ENCODE measurements at regions not wholly inside any gene's neighbourhood (a gene's known extent, or its start where the extent isn't known, plus 50 kb on each side); places are given as distances from the start of the nearest gene placed in this dataset.

GRCh38 chr10:83633547-83633946 lies 505.8 kb upstream of the GHITM start:
- Histone ChIP-seq H3K9me2 (replicated peaks; ENCODE audit: insufficient read depth, low read length) (no peaks in the 10 kb centered on the region), H2AFZ (ENCODE audit: low read depth, low read length, severe bottlenecking) (no peak overlapping the region), H3F3A (ENCODE audit: insufficient read depth) (no peaks in the 10 kb centered on the region), H4K20me1 (ENCODE audit: low read depth, low read length) (no peaks in the 10 kb centered on the region), H3K4me3 (ENCODE audit: insufficient read depth, low read length, poor library complexity, severe bottlenecking) (no peak overlapping the region), H3K79me2 (ENCODE audit: insufficient read depth, low read length) (no peaks in the 10 kb centered on the region), H3K27me3 (ENCODE audit: low read length) (no peaks in the 10 kb centered on the region), H3K9ac (ENCODE audit: low read length) (no peak overlapping the region), H3K9me3 (ENCODE audit: insufficient read depth, low read length) (no peaks in the 10 kb centered on the region), H3K4me2 (ENCODE audit: low read depth, low read length, poor library complexity, severe bottlenecking) (no peak overlapping the region), H3K27ac (ENCODE audit: low read depth, low read length) (no peak overlapping the region), H3K36me3 (ENCODE audit: low read length) (no peaks in the 10 kb centered on the region)
- no peak for TF ChIP-seq EZH2phosphoT487 (conservative IDR thresholded peaks at IDR 0.05; ENCODE audit: low read length)
- no peak for TF ChIP-seq CTCF (IDR thresholded peaks at IDR 0.05; ENCODE audit: insufficient read depth, low read length, poor library complexity, severe bottlenecking)

GRCh38 chr10:83636826-83637225 lies 502.5 kb upstream of the GHITM start:
- H3K4me2 ChIP-seq (ENCODE audit: low read depth, low read length, poor library complexity, severe bottlenecking) = no peak overlapping the region
- H4K20me1 ChIP-seq (ENCODE audit: low read depth, low read length) = no peaks in the 10 kb centered on the region
- no peaks in the 10 kb centered on the region for H3K27me3 ChIP-seq (ENCODE audit: low read length)
- no peak overlapping the region for H3K9ac ChIP-seq (ENCODE audit: low read length)
- TF ChIP-seq EZH2phosphoT487 (conservative IDR thresholded peaks at IDR 0.05; ENCODE audit: low read length) (no peak), CTCF (IDR thresholded peaks at IDR 0.05; ENCODE audit: insufficient read depth, low read length, poor library complexity, severe bottlenecking) (no peak)
- no peaks in the 10 kb centered on the region for H3K36me3 ChIP-seq (ENCODE audit: low read length)
- no peak overlapping the region for H3K4me3 ChIP-seq (ENCODE audit: insufficient read depth, low read length, poor library complexity, severe bottlenecking)
- no peaks in the 10 kb centered on the region for H3K9me2 ChIP-seq (replicated peaks; ENCODE audit: insufficient read depth, low read length)
- H3K79me2 ChIP-seq (ENCODE audit: insufficient read depth, low read length) = no peaks in the 10 kb centered on the region
- H2AFZ ChIP-seq (ENCODE audit: low read depth, low read length, severe bottlenecking) = no peak overlapping the region
- H3K9me3 ChIP-seq (ENCODE audit: insufficient read depth, low read length) = no peaks in the 10 kb centered on the region
- no peak overlapping the region for H3K27ac ChIP-seq (ENCODE audit: low read depth, low read length)
- no peaks in the 10 kb centered on the region for H3F3A ChIP-seq (ENCODE audit: insufficient read depth)

- H3K9me2 ChIP-seq (replicated peaks; ENCODE audit: insufficient read depth, low read length) = no peaks in the 10 kb centered on the region
- H3K36me3 ChIP-seq (ENCODE audit: low read length) = no peaks in the 10 kb centered on the region
- no peak overlapping the region for H3K4me3 ChIP-seq (ENCODE audit: insufficient read depth, low read length, poor library complexity, severe bottlenecking)
- H3K9ac ChIP-seq (ENCODE audit: low read length) = no peak overlapping the region
- H2AFZ ChIP-seq (ENCODE audit: low read depth, low read length, severe bottlenecking) = no peak overlapping the region
- H4K20me1 ChIP-seq (ENCODE audit: low read depth, low read length) = no peaks in the 10 kb centered on the region
- no peaks in the 10 kb centered on the region for H3F3A ChIP-seq (ENCODE audit: insufficient read depth)
- H3K27me3 ChIP-seq (ENCODE audit: low read length) = no peaks in the 10 kb centered on the region
- H3K9me3 ChIP-seq (ENCODE audit: insufficient read depth, low read length) = no peaks in the 10 kb centered on the region
- H3K4me2 ChIP-seq (ENCODE audit: low read depth, low read length, poor library complexity, severe bottlenecking) = no peak overlapping the region
- no peak overlapping the region for H3K27ac ChIP-seq (ENCODE audit: low read depth, low read length)
- no peak for TF ChIP-seq CTCF (IDR thresholded peaks at IDR 0.05; ENCODE audit: insufficient read depth, low read length, poor library complexity, severe bottlenecking)
- TF ChIP-seq EZH2phosphoT487 (conservative IDR thresholded peaks at IDR 0.05; ENCODE audit: low read length) = no peak
- H3K79me2 ChIP-seq (ENCODE audit: insufficient read depth, low read length) = no peaks in the 10 kb centered on the region
Measured at GRCh38 chr10:83647526-83647925, 491.8 kb upstream of the GHITM start.

GRCh38 chr10:83648201-83648600 lies 491.1 kb upstream of the GHITM start:
- Histone ChIP-seq H4K20me1 (ENCODE audit: low read depth, low read length) (no peaks in the 10 kb centered on the region), H3K79me2 (ENCODE audit: insufficient read depth, low read length) (no peaks in the 10 kb centered on the region), H3K4me2 (ENCODE audit: low read depth, low read length, poor library complexity, severe bottlenecking) (no peak overlapping the region), H2AFZ (ENCODE audit: low read depth, low read length, severe bottlenecking) (no peak overlapping the region), H3K9ac (ENCODE audit: low read length) (no peak overlapping the region), H3K9me2 (replicated peaks; ENCODE audit: insufficient read depth, low read length) (no peaks in the 10 kb centered on the region), H3F3A (ENCODE audit: insufficient read depth) (no peaks in the 10 kb centered on the region), H3K27me3 (ENCODE audit: low read length) (no peaks in the 10 kb centered on the region), H3K4me3 (ENCODE audit: insufficient read depth, low read length, poor library complexity, severe bottlenecking) (no peak overlapping the region), H3K36me3 (ENCODE audit: low read length) (no peaks in the 10 kb centered on the region), H3K9me3 (ENCODE audit: insufficient read depth, low read length) (no peaks in the 10 kb centered on the region), H3K27ac (ENCODE audit: low read depth, low read length) (no peak overlapping the region)
- TF ChIP-seq CTCF (IDR thresholded peaks at IDR 0.05; ENCODE audit: insufficient read depth, low read length, poor library complexity, severe bottlenecking) (no peak), EZH2phosphoT487 (conservative IDR thresholded peaks at IDR 0.05; ENCODE audit: low read length) (no peak)

Measured in SU-DHL-6 (cell line).